GM21576 (cell line): ENCODE measurements at regions not wholly inside any gene's neighbourhood (a gene's known extent, or its start where the extent isn't known, plus 50 kb on each side); places are given as distances from the start of the nearest gene placed in this dataset.
"Not testable (repeated sequence)": the region's sequence is repeated elsewhere in the genome, so short reads cannot be mapped to it uniquely, and the experiment has no call there.

ENCODE experiments used
- ATAC-seq: cut with Tn5 transposase; IDR thresholded peaks from one replicate; pipeline ENCODE4 v1.9.1; 2021; ENCODE audit warnings: mild to moderate bottlenecking, moderate library complexity; ENCODE audit not compliant: unreplicated experiment

DNA sequence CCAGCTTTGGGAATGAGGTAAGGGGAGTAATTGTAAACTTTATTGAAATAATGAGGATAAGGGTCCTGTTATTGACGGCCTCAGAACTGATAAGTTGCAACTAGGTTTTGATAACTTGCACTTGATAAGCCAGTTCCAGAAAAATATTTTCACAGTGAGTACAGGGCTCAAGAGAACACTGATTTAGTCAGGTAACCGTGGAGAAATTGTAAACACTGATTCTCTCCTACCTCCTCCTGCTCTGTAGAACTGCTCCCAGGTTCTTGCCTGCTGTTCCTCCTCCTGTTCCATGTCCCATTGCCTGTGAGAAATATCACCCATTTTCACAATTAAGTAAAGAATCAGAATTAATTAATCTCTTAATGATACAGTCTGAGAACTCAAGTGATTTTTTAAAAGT, 55.0 kb upstream of the CXXC4 start:
- ATAC-seq = no peak

DNA sequence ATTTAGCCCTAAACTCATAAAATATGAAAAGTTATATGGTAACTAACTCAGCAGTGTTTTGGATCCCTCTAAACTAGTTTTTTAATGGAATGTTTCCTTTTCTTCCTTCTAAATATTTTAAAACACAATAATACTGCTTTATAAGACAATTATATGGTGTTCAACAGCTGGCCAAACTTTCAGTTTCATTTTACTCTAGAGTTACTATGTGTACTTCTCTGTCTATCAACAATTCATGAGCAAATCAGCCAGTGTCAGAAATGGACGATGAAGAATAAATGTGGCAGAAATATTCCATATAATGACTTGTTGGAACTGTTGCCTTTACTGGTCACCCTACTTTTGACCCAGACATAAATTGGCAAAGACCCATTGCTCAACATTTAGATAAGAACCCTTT, 64.8 kb upstream of the CXXC4 start:
- no peak for ATAC-seq

- ATAC-seq = no peak
Observed at GRCh38 chr4:104571341-104571740, 76.6 kb upstream of the CXXC4 start.

GRCh38 chr4:104574371-104574770, 79.7 kb upstream of the CXXC4 start:
- no peak for ATAC-seq

- ATAC-seq = no peak
Observed at GRCh38 chr4:104575278-104575677, 80.6 kb upstream of the CXXC4 start.

- ATAC-seq = no peak
Observed at GRCh38 chr4:104577405-104577804, 82.7 kb upstream of the CXXC4 start.

DNA sequence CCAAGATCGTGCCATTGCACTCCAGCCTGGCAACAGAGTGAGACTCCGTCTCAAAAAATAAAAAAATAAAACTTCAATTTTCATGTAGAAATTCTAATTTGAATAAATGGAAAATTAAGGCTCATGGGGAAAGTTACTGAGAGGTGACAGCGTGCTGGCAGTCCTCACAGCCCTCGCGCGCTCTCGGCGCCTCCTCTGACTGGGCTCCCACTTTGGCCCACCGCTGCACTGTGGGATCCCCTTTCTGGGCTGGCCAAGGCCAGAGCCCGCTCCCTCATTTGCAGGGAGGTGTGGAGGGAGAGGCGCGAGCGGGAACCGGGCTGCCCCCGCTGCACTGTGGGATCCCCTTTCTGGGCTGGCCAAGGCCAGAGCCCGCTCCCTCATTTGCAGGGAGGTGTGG, 86.8 kb upstream of the CXXC4 start:
- ATAC-seq = not testable (repeated sequence)

- ATAC-seq = not testable (repeated sequence)
Observed at GRCh38 chr4:104582056-104582455, 87.4 kb upstream of the CXXC4 start.

GRCh38 chr4:104589264-104589868, 94.7 kb upstream of the CXXC4 start:
- no peak for ATAC-seq

- ATAC-seq = no peak
Observed at GRCh38 chr4:104591510-104591911, 96.8 kb upstream of the CXXC4 start.

DNA sequence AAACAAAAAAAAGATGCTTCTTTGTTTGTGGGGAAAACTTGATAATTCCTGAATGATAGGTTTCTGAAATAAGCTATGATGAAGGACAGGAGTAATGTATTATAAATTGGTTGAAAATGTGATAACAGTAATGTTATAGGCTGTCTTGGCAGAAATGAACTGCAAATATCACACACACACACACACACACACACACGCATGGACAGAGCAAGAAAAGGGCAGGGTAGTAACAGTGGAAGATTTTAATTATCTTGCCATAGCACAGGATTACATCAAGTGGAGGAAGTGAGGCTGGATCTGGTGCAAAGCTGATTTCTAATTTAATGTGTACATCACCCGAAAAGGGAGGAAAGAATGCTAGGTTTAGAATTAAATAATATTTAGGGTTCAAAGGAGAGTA, 97.5 kb upstream of the CXXC4 start:
- no peak for ATAC-seq

DNA sequence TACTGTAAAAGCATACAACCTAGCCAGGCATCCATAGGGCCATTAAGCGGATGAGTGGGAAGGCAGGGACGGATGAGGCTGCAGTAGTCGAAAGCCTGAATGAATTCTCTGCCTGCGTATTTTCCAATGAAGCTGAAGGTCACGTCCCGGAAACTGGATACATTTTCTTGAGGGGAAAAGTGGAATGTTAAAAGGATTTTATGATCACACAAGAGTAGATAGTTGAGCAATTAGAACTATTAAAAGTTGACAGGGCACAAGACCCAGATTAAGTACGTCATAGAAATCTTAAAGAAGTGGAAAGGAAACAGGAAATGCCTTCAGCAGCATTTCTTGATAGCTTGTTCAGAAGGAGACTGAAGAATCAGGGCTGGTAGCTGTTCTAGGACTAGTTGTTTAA, 98.3 kb upstream of the CXXC4 start:
- no peak for ATAC-seq

DNA sequence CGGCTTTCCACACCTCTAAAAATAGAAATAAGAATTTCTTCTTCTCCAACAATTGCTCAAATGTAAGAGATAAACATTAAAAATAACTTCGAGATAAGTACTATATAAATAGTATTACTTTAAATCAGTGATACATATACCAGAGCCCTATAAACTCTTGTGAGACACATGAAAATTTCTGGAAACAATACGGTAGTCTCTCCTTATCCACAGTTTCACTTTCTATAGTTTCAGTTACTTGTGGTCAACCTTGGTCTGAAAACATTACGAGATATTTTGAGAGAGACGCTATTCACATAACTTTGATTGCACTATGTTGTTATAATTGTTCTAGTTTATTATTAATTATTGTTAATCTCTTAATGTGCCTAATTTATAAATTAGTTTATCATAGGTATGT, 101.5 kb upstream of the CXXC4 start:
- no peak for ATAC-seq

- ATAC-seq = no peak
Observed at GRCh38 chr4:104615496-104615895, 120.8 kb upstream of the CXXC4 start.

GRCh38 chr4:104615926-104616325, 121.2 kb upstream of the CXXC4 start:
- ATAC-seq = no peak

GRCh38 chr4:104616401-104616820, 121.7 kb upstream of the CXXC4 start:
- ATAC-seq = no peak

DNA sequence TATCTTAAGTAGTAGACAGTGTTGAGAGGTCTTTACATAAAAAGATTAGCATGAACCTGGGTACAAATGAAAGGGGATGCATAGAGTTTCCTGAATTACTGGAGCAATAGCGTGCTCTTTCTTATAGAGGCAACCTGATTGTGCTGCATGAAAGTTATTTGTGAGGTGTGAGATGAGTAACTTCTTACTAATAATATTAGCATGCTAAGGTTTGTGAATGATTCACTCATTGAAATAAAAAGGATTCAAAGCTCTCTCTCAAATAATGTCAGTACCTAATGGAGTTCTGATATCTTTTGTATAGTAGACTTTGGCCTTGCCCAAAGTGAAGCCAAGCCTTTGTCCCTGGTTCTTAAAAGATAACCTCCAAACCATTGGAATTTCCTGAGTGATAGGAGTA, 131.0 kb upstream of the CXXC4 start:
- no peak for ATAC-seq

DNA sequence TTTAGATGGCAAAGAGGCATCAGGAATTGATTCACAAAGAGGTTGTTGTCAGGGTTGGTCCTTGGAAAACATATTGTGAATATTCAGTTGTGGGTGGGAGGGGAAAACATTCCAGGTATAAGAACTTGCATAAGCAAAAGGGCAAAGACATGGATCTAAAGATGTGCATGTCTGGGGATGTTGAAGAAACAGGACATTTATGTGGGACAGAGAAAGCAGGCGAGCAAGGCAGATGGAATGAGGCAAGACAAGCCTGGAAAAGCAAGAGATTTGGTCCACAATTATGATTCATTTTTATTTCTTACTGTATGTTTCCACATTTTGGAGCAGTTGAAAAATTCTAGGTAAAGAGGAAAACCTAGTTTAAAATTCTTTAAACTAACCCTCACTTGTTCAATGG, 134.9 kb upstream of the CXXC4 start:
- no peak for ATAC-seq

GRCh38 chr4:104630272-104630671, 135.6 kb upstream of the CXXC4 start:
- no peak for ATAC-seq

GRCh38 chr4:104631000-104631399, 136.3 kb upstream of the CXXC4 start:
- ATAC-seq = no peak

DNA sequence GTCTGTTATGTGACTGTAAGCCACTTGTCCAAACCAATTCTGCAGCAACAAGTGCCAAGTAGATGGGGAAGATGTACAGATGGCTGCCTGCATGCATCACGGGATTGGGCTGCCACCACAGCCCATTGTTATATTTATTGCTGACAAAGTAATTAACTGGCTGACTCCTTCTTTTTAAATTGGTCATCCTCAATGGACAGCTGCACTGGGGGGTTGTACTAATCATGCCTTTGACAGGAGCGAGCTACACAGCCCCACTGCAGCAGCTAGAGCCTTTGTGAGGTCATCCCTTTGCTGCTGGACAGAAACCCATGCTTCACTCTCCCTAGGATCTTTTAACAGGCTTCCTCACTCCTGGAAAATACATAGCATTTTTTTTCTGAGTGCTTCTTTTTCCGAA, 146.7 kb upstream of the CXXC4 start:
- ATAC-seq = no peak

- no peak for ATAC-seq
Observed at GRCh38 chr4:104642521-104642920, 147.8 kb upstream of the CXXC4 start.

- no peak for ATAC-seq
Observed at GRCh38 chr4:104643805-104644204, 149.1 kb upstream of the CXXC4 start.
